Keratinocyte (primary cell): ENCODE measurements at regions not wholly inside any gene's neighbourhood (a gene's known extent, or its start where the extent isn't known, plus 50 kb on each side); places are given as distances from the start of the nearest gene placed in this dataset.
"Not testable (repeated sequence)": the region's sequence is repeated elsewhere in the genome, so short reads cannot be mapped to it uniquely, and the experiment has no call there.

Experiments
- EZH2 ChIP-seq: IDR thresholded peaks from one replicate; pipeline ENCODE4 v1.6.1; 2012; ENCODE audit warnings: inconsistent platforms, mild to moderate bottlenecking, low read length, moderate library complexity
- TF ChIP-seq, protein P1 (sequence below), 3 experiments: IDR thresholded peaks in 1 of 3; conservative IDR thresholded peaks in 1 of 3; optimal IDR thresholded peaks in 1 of 3; 2 replicates in 2 of 3; 3 replicates in 1 of 3; pipeline versions ENCODE3 to v1.5.1; 2011; ENCODE audit warnings: low read length in 3 of 3, mild to moderate bottlenecking in 3 of 3, moderate library complexity in 2 of 3, control low read depth in 1 of 3, inconsistent platforms in 1 of 3; ENCODE audit not compliant: insufficient read depth in 2 of 3; ENCODE audit errors: extremely low read depth in 1 of 3

DNA sequence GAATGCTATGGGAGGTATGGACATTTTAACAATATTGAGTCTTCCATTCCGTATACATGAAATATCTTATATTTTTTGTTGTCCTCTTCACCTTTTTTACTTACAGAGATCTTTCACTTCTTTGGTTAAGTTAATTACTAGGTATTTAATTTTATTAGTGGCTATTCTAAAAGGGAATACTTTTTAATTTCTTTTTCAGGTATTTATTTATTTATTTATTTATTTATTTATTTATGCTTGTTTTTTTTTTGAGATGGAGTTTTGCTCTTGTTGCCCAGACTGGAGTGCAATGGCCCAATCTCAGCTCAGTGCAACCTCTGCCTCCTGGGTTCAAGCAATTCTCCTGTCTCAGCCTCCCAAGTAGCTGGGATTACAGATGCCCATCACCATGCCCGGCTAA is 329.1 kb downstream of the NAP1L3 start:
- TF ChIP-seq, protein P1, sequence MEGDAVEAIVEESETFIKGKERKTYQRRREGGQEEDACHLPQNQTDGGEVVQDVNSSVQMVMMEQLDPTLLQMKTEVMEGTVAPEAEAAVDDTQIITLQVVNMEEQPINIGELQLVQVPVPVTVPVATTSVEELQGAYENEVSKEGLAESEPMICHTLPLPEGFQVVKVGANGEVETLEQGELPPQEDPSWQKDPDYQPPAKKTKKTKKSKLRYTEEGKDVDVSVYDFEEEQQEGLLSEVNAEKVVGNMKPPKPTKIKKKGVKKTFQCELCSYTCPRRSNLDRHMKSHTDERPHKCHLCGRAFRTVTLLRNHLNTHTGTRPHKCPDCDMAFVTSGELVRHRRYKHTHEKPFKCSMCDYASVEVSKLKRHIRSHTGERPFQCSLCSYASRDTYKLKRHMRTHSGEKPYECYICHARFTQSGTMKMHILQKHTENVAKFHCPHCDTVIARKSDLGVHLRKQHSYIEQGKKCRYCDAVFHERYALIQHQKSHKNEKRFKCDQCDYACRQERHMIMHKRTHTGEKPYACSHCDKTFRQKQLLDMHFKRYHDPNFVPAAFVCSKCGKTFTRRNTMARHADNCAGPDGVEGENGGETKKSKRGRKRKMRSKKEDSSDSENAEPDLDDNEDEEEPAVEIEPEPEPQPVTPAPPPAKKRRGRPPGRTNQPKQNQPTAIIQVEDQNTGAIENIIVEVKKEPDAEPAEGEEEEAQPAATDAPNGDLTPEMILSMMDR (optimal IDR thresholded peaks at IDR 0.05 in 1 of 3, IDR thresholded peaks at IDR 0.05 in 1 of 3, conservative IDR thresholded peaks at IDR 0.05 in 1 of 3; ENCODE audit: extremely low read depth in 1 of 3, insufficient read depth in 2 of 3, low read length in 3 of 3), result not testable (repeated sequence)
- not testable (repeated sequence) for TF ChIP-seq EZH2
